SHP77 (cell line): ENCODE measurements at regions not wholly inside any gene's neighbourhood (a gene's known extent, or its start where the extent isn't known, plus 50 kb on each side); places are given as distances from the start of the nearest gene placed in this dataset.

Experiments
- DNase-seq, 2 experiments: peaks; one replicate each; lab custom pipeline; 2025; lab: John Stamatoyannopoulos, UW

DNA sequence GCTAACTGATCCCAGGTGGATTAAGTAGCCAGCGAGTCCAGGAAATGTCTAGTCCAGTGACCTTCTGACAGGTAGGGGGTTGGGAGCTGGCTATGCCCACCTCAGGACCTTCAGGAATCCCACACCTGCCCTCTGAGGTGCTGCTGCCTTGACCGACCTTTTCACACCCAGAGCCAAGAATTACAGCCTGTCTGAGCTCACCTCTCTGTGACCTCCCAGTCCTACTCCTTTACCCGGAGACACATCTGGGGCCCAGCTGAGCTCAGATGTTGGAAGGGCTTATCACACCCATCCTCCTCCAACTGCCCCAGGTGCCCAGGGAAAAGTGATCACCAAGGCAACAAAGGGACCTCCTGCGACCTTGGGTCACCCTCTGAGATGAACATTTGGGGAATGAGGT lies 413.3 kb upstream of the TNP1 start:
- DNase-seq = no peak

DNA sequence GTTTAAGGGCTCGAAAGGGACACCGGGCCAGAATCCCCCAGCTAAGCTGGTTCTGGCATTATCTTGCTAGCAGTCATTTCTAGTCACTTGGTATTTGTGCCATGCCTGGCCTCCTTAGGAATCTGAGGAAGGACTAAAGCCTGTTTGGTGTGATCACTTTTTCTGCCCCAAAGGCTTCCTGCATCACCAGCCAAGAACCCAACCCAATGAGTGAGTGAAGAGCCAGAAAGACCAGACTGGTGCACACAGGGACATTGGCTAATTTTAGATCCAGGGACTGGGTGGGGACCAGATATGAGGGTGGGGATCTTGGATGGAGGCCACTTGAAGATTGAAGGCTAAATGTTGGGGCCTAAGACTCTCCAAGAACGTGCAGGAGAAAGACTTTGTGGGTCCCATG lies 411.9 kb upstream of the TNP1 start:
- DNase-seq = no peak

GRCh38 chr2:217270485-217271121 lies 410.7 kb upstream of the TNP1 start:
- no peak for DNase-seq

GRCh38 chr2:217269701-217270484 lies 410.0 kb upstream of the TNP1 start:
- no peak for DNase-seq

- DNase-seq = no peak
Observed at GRCh38 chr2:217268978-217269377, 409.1 kb upstream of the TNP1 start.

GRCh38 chr2:217267758-217268157 lies 407.9 kb upstream of the TNP1 start:
- DNase-seq = no peak

DNA sequence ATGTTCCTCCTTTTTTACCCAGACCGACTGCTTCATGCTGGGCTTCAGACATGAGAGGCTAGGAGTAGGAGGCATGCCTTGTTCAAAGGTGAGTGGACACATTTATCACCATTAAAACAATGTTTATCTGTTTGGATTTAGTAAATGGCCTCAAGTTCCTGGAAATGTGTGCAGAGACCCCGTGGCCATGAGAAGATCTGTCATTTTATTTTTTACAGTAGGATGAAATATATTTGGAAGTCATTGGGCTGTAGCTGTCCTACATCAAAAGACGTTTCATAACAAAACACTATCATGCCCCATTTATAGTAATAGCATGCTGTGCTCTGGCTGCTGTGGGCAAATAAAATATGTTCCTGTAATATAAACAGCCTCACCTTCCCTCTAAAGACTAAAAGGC lies 403.9 kb upstream of the TNP1 start:
- no peak for DNase-seq

DNA sequence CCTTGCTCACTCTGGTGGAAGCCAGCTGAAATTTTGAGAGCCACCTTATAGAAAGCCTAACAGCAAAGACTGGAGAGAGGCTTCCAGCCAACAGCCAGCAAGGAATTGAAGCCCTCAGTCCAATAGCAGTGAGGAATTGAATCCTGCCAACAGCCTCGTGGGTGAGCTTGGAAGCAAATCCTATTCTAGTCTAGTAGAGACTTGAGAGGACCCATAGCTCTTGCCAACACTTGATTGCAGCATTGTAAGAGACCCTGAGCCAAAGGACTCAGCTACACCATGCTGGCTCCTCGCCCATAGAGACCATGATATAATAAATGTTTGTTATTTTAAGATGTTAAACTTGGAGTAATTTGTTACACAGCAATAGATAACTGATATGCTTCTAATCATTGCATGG lies 403.0 kb upstream of the TNP1 start:
- no peak for DNase-seq

- DNase-seq = no peak
Observed at GRCh38 chr2:217261452-217261851, 401.6 kb upstream of the TNP1 start.

GRCh38 chr2:217260441-217261115 lies 400.7 kb upstream of the TNP1 start:
- DNase-seq = no peak

DNA sequence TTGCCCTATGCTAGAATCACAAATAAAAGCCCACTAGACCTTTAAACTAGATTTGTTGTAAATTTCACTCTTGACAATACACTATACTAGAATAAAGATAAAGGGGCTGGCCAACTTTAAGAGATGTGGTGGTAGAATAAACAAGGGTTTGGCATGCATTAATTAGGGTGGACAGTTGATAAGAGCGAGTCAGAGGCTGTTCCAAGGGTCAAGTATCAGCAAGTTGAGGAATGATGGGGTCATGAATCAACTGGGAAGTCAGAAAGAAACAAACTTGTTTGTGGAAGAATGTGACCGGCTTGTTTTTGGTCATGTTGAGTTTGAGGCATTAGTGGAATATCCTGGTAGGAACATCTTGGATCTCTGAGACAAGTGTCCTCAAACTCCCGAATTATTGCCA lies 398.3 kb upstream of the TNP1 start:
- DNase-seq = no peak

DNA sequence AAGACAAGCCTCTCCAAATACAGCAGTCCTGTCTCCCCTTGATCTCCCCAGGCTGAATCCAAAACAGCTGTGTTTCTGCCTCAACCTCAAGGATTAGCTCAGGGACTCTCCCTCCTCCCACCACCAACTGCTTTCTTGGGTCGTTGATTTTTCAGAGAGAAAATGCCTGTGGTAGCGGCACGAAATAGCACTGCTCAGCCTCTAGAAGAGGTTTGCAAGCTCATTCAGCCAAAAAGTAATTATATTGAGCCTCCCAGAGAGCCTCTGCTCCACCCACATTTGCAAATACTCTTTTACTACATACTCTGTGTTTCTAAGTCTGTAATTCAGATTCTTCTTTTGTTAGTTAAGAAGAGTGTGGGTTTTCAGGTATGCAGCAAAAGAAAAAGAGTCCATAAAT lies 396.4 kb upstream of the TNP1 start:
- no peak for DNase-seq

GRCh38 chr2:217254111-217254510 lies 394.2 kb upstream of the TNP1 start:
- DNase-seq = no peak

DNA sequence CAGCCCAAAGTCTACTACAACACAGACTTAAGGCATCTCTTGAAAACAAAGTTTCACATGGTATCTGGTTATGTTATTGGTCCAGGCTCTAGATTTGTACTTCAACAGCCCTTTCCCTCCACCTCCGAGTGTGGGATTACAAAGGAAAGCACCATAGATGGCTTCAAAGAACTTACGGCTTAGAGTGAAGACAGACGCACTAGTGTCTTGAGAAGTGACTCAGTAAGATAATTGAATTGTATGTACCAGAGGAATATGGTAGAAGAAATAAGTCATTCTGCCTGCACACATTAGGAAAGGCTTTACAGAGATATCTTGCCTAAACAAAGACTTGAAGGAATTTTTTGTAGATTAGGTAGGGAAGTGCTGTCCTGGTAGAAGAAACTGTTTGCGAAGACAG lies 392.3 kb upstream of the TNP1 start:
- DNase-seq = no peak

DNA sequence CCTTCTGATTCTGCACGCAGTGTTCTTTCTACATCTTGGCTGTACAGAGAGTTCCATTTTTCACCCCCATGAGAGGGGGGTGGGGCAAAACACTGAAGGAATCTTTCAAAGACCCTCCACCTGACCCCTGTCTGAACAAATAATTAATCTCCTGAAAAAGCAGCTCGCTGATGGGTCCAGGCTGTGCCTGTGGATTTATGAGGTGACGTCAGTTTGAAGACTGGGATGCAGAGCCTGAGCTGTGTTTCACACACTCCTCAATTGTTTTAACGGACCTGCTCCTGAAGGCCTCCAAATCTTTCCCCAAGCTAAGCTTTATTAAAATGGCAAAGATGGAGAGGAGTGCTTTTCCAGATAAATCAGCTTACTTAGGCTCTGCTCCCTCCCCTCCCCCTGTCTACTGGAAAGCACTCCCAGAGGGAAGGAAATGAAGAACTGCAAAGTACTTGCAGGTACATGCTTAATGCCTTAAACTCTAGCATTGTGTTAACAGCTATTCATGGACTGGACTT lies 390.2 kb upstream of the TNP1 start:
- no peak for DNase-seq

DNA sequence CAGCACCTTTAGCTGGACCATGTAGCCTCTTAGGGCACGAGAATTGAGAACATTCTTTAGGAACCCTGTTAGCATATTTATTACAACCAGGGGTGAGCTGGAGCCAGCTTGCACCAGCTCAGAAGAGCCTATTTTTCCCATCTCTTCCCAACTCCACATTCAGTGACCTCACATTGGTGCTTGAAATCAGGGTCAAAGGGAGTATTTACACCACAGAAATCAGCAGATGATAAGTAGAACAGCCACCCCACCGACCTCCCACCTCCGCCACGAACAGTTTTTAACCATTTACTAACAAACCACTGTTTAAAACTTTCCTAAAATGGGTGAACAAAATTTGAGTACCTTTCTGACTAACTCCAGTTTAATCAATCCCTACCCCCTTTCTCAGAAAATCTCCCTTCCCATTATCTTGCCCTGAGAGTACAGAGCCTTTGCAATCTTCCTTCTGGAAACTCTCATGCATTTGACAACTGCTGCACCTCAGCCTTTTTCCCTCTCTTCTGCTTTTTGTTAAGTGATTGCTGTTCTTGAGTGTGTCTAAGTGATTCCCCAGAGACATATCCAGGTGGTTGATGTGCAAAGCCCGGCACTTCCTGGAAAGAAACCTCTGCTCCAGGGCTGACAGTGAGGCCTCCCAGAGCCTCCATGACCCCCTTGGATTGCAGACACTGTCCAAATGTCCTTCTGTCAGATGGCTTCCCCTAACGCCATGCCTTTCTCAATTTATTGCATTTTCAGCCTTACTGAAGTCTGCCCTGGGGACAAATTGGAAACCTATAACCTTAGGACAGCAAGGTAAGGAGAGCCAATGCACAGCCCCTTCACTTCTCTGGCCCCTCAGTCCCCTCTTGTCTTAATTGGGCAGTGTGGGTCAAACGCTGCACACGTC lies 389.5 kb upstream of the TNP1 start:
- no peak for DNase-seq

- peak; percentile 88 to 94 for DNase-seq
Observed at GRCh38 chr2:217248312-217248935, 388.6 kb upstream of the TNP1 start.

DNA sequence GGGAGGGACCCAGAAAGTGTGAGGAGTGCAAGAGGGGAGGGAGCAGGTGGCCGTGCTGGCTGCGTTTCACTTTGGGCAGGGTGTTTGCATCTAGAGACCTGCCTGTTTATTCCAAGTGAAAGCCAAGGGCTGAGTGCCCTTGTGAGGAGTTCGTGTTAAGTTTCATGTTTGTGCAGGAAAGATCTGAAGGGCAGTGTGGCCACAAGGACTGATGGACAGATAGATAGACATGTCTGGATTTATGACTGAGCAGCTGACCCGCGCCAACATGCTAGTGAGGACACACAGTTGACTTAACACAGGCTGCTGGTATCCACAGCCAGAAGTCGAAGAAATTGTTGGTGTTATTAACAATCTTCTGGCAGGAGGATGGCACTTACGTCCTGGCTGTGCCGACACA lies 387.6 kb upstream of the TNP1 start:
- DNase-seq = peak in 1 of 2 experiments; percentile 36

DNA sequence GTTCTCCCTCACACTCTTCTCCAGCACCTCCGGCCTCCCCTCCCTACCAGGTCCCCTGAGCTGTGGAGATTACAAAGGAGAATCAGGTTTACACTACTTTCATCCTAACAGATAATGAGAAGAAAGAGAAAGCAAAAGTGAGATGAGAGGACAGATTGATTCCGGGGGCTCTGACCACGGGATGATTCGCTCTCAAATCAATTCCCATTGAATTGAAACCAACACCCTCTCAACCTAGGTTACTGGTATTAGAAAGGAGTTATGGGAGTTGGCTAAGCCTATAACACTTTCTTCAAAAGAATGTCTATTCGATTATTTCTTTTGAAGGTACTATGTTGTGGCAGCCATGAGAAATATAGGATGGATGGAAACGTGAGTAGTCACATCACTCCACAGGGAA lies 386.2 kb upstream of the TNP1 start:
- DNase-seq = no peak

GRCh38 chr2:217244815-217245214 lies 385.0 kb upstream of the TNP1 start:
- DNase-seq = no peak

- no peak for DNase-seq
Observed at GRCh38 chr2:217242947-217243346, 383.1 kb upstream of the TNP1 start.

GRCh38 chr2:217231724-217232123 lies 371.9 kb upstream of the TNP1 start:
- no peak for DNase-seq
